KOPT-K1 (cell line): ENCODE measurements at regions not wholly inside any gene's neighbourhood (a gene's known extent, or its start where the extent isn't known, plus 50 kb on each side); places are given as distances from the start of the nearest gene placed in this dataset.

Experiments used
- H3K27ac ChIP-seq: fragments of 200-600 bp; sonication (generic); 2 replicates; pipeline ENCODE4 v1.5.1; 2016; ENCODE audit warnings: antibody characterized with exemption, mild to moderate bottlenecking, low read depth, low read length; ENCODE audit not compliant: poor library complexity, severe bottlenecking
- H3K36me3 ChIP-seq: fragments of 200-600 bp; sonication (generic); 2 replicates; pipeline ENCODE4 v1.5.1; 2017; ENCODE audit warnings: antibody characterized with exemption, mild to moderate bottlenecking, low read length, moderate library complexity; ENCODE audit not compliant: insufficient read depth
- H3K9me3 ChIP-seq: fragments of 200-600 bp; sonication (generic); 2 replicates; pipeline ENCODE4 v1.5.1; 2017; ENCODE audit warnings: antibody characterized with exemption, low read length, mild to moderate bottlenecking; ENCODE audit not compliant: insufficient read depth, poor library complexity, severe bottlenecking

GRCh38 chr5:146254223-146254622 lies 50.8 kb downstream of the RBM27 start:
- no peak overlapping the region for H3K27ac ChIP-seq
- peaks cover 96% of the 10 kb centered on the region for H3K36me3 ChIP-seq
- no peaks in the 10 kb centered on the region for H3K9me3 ChIP-seq

- no peaks in the 10 kb centered on the region for H3K9me3 ChIP-seq
- H3K27ac ChIP-seq: no peak overlapping the region
- H3K36me3 ChIP-seq: peaks cover 98% of the 10 kb centered on the region
Observed at GRCh38 chr5:146273109-146273508, 65.5 kb upstream of the POU4F3 start.

- Histone ChIP-seq H3K27ac (no peak overlapping the region), H3K36me3 (peaks cover 92% of the 10 kb centered on the region), H3K9me3 (no peaks in the 10 kb centered on the region)
Observed at GRCh38 chr5:146283344-146283761, 55.3 kb upstream of the POU4F3 start.

- H3K9me3 ChIP-seq: no peaks in the 10 kb centered on the region
- H3K36me3 ChIP-seq: peaks cover 91% of the 10 kb centered on the region
- H3K27ac ChIP-seq: no peak overlapping the region
Observed at GRCh38 chr5:146284016-146284415, 54.6 kb upstream of the POU4F3 start.
